M059J (cell line): ENCODE measurements at regions not wholly inside any gene's neighbourhood (a gene's known extent, or its start where the extent isn't known, plus 50 kb on each side); places are given as distances from the start of the nearest gene placed in this dataset.

Experiments
- DNase-seq: peaks from one replicate; pipeline ENCODE4 v3.0.0-alpha.2; 2012; ENCODE audit warnings: low read depth

DNA sequence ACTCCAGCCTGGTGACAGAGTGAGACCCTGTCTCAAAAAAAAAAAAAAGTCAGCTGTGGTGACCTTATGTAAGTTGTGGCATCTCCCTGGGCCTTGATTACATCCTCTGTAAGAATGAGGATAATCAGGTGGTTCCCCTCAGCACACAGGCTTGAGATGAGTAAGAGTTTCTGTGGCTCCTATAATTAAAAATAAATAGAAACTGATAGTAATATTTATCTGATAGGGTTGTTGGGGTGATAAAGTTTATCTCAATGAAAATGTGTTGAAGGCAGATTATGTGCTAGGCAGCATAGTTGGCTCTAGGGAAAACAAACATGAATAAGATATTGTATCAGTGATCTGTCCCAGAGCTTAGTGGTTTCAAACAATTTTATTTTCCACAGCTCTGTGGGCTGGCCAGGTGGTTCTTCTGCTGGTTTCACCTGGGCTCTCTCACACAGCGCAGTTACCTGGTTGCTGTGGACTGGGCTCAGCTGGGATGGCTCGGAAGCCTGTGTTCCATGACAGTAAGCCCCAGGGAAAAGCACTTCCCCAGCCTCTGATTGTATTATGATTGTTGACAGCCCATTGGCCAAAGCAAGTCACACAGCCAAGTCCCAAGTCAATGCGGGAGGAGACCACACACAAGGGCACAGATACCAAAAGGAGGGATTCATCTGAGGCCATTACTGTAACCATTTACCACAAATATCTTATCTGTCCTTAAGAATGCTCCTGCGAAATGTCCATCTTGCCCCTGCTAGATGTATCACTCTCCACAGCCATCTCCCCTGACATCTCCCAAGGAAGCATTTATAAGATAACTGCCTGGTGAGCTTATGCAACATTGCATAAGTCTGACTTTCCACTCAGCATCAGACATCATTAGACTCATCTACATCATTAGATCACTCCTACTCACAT is 151.7 kb downstream of the NUAK1 start:
- peak; percentile 24 for DNase-seq

GRCh38 chr12:105987685-105988035 is 151.1 kb downstream of the NUAK1 start:
- no peak for DNase-seq

GRCh38 chr12:105992849-105993740 is 145.7 kb downstream of the NUAK1 start:
- peak; percentile 50 for DNase-seq

- no peak for DNase-seq
Observed at GRCh38 chr12:105993766-105994555, 144.8 kb downstream of the NUAK1 start.

DNA sequence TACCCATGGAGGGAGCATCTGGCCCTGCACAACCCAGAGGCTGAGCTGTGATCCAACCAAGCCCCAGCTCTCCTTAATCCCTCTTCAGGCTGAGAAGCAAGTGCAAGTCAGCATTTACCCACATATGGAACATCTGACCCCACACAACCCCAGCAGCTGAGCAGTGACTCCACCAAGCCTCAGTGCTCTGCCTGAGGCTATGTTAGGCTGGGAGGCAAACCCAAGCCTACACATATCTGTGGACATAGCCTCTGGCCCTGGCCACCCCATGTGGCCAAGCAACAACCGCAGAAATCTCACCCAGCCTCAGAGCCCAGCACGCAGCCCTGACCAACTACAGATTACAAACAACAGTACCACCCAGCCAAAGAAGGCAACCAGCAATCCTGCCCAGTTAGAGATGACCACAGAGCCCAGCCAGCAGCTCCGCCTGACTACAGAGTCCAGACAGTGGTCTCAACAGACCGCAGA is 142.8 kb downstream of the NUAK1 start:
- DNase-seq = peak; percentile 97

DNA sequence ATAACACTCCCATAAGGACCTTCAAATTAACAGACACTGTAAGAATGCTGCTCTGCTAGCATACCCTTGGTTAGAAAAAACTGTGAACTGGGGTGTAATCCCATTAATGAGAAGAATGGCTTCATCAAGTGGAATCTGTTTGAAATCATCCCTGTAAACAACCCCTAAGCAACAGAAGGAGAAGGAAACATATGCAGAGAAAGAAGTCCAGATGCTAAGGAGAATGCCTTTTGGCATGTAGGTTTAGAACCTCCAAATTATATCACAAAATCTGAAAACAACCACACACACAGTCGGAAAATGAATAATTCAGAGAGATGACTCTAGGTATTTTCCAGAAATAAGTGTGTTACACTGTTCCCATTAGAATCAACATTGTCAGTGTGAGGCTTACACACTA is 140.2 kb downstream of the NUAK1 start:
- DNase-seq = no peak

GRCh38 chr12:106000382-106001104 is 138.2 kb downstream of the NUAK1 start:
- peak; percentile 37 for DNase-seq

DNA sequence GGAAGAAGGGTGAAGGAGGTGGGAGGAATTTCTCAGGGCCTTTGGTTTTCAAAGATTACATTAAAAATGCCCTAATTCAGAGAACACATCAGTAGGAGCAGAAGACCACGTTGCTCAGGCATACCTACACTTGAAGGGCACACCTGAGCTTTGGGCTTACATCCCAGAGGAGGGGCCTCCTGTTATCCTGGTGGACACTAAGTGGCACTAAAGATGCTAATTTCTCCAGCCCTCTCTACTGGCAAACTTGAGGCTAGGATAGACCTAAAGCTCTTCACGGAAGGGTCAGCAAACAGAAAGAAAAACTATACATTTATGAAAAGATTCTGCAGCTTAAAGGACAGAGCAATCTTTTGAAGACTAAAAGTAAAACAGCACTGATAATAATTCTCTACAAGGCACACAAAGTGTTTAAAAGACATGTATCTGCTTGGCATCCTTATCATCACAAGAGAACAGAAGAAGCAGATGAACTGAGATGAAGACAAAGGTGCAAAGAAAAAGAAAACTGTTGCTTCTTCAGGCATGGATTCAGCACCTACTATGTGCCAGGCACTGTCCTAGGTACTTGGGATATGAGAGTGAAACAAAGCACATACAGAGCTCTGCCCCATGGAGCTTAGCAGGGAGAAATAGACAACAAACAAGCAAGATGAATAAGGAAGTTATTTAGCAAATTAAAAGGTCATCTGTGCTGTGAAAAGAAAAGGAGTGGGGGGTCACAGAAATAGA is 137.5 kb downstream of the NUAK1 start:
- DNase-seq = no peak

DNA sequence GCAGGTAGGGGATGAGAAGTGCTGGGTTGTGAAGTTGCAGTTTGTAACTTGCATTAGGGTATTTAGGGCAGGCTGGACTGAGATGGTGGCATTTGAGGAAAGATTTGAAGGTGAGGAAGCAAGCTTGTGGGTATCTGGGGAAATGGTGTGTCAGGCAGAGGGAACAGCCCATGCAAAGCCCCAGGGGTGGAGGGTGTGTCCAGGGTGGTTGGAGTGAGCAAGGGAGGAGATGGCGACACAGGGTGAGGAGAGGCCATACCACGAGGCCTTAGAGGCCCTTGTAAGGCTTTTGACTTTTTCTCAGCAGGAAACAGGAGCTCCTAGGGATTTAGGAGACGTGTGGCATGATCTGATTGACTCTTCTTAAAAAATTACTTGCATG is 136.9 kb downstream of the NUAK1 start:
- no peak for DNase-seq

DNA sequence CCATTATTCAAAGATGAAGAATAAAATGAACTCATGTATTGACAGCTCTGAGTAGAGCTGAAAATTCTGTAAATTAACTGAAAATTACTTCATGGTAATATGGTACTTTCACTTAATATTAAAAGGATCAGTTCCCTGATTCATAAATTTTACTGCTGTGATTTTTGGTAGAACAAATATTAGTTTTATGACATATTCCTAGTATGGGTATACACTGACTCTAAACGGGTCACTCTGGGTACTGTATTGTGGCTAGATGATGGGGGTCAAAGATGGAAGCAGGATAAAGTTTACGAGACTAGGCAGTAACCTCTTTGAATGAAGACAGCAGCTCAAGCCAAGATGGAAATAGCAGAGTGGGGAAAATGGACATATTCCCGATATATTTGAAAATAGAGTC is 135.5 kb downstream of the NUAK1 start:
- no peak for DNase-seq

- no peak for DNase-seq
Observed at GRCh38 chr12:106004289-106004688, 134.5 kb downstream of the NUAK1 start.

DNA sequence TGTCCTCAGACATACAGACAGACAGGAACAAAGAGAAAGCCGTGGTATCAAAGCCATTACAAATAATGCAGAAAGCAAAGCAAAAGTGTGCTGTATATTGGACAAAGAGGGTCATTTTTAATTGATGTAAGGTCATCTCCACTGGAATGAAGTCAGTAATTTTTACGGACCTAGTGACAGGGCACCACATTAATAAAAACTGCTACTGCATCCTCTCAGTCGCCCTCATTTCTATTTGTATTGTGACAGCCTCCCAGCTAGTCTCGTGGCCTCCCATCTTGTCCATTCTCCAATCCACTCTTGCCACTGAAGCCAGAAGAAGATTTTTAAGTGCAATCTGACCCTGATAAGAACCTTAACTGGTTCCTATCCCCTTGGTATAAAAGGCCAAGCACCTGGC is 132.4 kb downstream of the NUAK1 start:
- no peak for DNase-seq

DNA sequence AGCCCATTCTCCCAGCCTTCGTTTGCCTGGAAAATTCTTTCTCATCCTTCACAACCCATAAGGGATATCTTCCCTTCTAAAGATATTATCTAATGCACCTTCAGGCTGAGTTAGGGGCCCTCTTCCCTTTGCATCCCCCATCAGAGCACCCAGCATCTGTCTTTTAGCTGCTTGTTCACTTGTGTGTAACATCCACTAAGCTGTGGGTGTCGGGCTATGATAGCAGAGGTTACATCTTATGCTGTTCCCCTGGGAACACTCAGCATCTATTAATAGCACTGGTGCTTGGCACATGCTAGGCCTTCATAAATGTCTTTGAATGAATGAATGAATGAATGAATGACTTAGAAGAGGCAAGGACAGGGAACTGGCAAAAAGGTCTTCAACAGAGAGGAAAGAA is 131.8 kb downstream of the NUAK1 start:
- DNase-seq = no peak

GRCh38 chr12:106010741-106011140 is 128.0 kb downstream of the NUAK1 start:
- no peak for DNase-seq
